OCI-LY7 (cell line): ENCODE measurements at regions not wholly inside any gene's neighbourhood (a gene's known extent, or its start where the extent isn't known, plus 50 kb on each side); places are given as distances from the start of the nearest gene placed in this dataset.

Experiments used
- CTCF ChIP-seq: fragments of 200-600 bp; sonication (generic); conservative IDR thresholded peaks from 2 replicates; pipeline ENCODE4 v1.5.1; 2014; ENCODE audit warnings: mild to moderate bottlenecking, antibody characterized with exemption, low read length, moderate library complexity, mixed read lengths
- EZH2phosphoT487 ChIP-seq: fragments of 200-600 bp; sonication (generic); IDR thresholded peaks from 2 replicates; pipeline ENCODE4 v1.6.1; 2018; ENCODE audit warnings: low read depth, borderline replicate concordance, mild to moderate bottlenecking, mixed run types, antibody characterized with exemption, low read length, moderate library complexity, mixed read lengths

- TF ChIP-seq CTCF (no peak), EZH2phosphoT487 (no peak)
Observed at GRCh38 chr1:21381354-21381753, 58.6 kb upstream of the NBPF3 start.
